Activated CD4-positive, alpha-beta T cell treated with anti-CD3 and anti-CD28 coated beads, Interleukin-10, Interleukin-2, amounts not matched to agents 100 ng/mL and 50 ng/mL, durations not matched to agents 16 hours and 8 hours (primary cell): ENCODE measurements at regions not wholly inside any gene's neighbourhood (a gene's known extent, or its start where the extent isn't known, plus 50 kb on each side); places are given as distances from the start of the nearest gene placed in this dataset.

ENCODE experiments used
- DNase-seq: peaks from one replicate; pipeline ENCODE4 v3.0.0-alpha.2; 2020

- DNase-seq = no peak
These were observed 455.9 kb upstream of the MARCKS start for GRCh38 chr6:113401231-113401630.

GRCh38 chr6:113402544-113402943 is 454.6 kb upstream of the MARCKS start:
- no peak for DNase-seq

- no peak for DNase-seq
These were observed 453.1 kb upstream of the MARCKS start for GRCh38 chr6:113403966-113404595.

GRCh38 chr6:113405326-113406047 is 451.7 kb upstream of the MARCKS start:
- DNase-seq = no peak

GRCh38 chr6:113406048-113406695 is 451.0 kb upstream of the MARCKS start:
- DNase-seq = no peak

- DNase-seq = no peak
These were observed 446.1 kb upstream of the MARCKS start for GRCh38 chr6:113411011-113411410.

- DNase-seq = no peak
These were observed 444.4 kb upstream of the MARCKS start for GRCh38 chr6:113412589-113413357.

GRCh38 chr6:113414511-113414910 is 442.6 kb upstream of the MARCKS start:
- no peak for DNase-seq

GRCh38 chr6:113416170-113416569 is 441.0 kb upstream of the MARCKS start:
- no peak for DNase-seq

GRCh38 chr6:113420290-113420689 is 436.9 kb upstream of the MARCKS start:
- no peak for DNase-seq

GRCh38 chr6:113421997-113422396 is 435.1 kb upstream of the MARCKS start:
- no peak for DNase-seq

- DNase-seq = no peak
These were observed 433.2 kb upstream of the MARCKS start for GRCh38 chr6:113423956-113424355.

GRCh38 chr6:113425977-113426660 is 431.0 kb upstream of the MARCKS start:
- DNase-seq = no peak

- DNase-seq = no peak
These were observed 429.5 kb upstream of the MARCKS start for GRCh38 chr6:113427617-113428016.

GRCh38 chr6:113428702-113429101 is 428.4 kb upstream of the MARCKS start:
- DNase-seq = no peak

- DNase-seq = no peak
These were observed 424.4 kb upstream of the MARCKS start for GRCh38 chr6:113432521-113433334.

- no peak for DNase-seq
These were observed 423.7 kb upstream of the MARCKS start for GRCh38 chr6:113433335-113433991.

- no peak for DNase-seq
These were observed 422.5 kb upstream of the MARCKS start for GRCh38 chr6:113434641-113435040.

GRCh38 chr6:113437566-113437965 is 419.6 kb upstream of the MARCKS start:
- no peak for DNase-seq

- DNase-seq = no peak
These were observed 417.3 kb upstream of the MARCKS start for GRCh38 chr6:113439866-113440265.

GRCh38 chr6:113442040-113442439 is 415.1 kb upstream of the MARCKS start:
- DNase-seq = no peak
